Activated naive CD4-positive, alpha-beta T cell (primary cell): ENCODE measurements at regions not wholly inside any gene's neighbourhood (a gene's known extent, or its start where the extent isn't known, plus 50 kb on each side); places are given as distances from the start of the nearest gene placed in this dataset.
"Not testable (repeated sequence)": the region's sequence is repeated elsewhere in the genome, so short reads cannot be mapped to it uniquely, and the experiment has no call there.

Source experiments
- DNase-seq, 4 experiments: peaks; one replicate each; lab custom pipeline; 2025; lab: John Stamatoyannopoulos, UW

GRCh38 chr12:46945591-46945990 lies 119.8 kb upstream of the SLC38A4 start:
- DNase-seq, result no peak

DNA sequence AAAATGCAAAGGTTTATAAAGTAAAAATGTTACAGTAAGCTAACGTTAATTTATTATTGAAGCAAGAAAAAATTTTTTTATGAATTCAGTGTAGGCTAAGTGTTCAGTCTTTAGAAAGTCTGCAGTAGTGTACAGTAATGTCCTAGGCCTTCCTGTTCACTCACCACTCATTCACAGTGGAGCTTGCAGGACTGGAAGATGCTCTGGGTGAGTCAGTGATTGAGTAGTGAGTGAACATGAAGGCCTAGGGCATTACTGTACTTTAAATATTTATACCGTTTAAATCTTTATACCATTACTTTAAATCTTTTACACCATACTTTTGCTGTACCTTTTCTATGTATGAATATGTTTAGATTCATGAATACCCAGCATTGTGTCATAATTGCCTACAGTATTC lies 120.3 kb upstream of the SLC38A4 start:
- DNase-seq, result no peak

DNA sequence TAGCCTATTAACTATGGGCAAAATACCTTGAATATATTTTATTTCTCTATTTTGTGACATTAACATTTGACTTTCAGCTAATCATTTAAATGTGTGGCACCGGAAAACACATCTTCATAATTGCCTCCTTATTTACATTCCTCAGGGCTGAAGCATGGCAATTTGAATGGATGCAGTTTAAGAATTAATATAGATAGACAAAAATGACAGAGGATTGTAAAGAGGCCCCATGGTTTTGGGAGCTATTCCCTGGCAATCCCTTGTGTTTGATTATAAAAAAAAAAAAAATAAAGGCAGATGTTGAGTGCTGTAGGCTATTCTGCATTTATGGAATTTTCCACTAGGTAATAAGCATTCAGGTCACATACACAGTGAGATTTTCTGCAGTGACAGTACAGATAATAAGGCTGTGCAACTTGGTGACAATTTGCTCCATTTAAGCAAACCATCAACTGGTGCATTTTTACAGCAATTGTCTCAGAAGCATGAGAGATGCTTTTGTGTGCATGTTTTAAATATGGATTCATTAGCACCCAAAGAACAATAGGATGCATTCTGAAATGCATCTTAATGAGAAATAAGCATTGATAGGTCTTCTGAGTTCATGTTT lies 123.2 kb upstream of the SLC38A4 start:
- no peak for DNase-seq

- no peak for DNase-seq
Observed at GRCh38 chr12:46950094-46950493, 124.3 kb upstream of the SLC38A4 start.

DNA sequence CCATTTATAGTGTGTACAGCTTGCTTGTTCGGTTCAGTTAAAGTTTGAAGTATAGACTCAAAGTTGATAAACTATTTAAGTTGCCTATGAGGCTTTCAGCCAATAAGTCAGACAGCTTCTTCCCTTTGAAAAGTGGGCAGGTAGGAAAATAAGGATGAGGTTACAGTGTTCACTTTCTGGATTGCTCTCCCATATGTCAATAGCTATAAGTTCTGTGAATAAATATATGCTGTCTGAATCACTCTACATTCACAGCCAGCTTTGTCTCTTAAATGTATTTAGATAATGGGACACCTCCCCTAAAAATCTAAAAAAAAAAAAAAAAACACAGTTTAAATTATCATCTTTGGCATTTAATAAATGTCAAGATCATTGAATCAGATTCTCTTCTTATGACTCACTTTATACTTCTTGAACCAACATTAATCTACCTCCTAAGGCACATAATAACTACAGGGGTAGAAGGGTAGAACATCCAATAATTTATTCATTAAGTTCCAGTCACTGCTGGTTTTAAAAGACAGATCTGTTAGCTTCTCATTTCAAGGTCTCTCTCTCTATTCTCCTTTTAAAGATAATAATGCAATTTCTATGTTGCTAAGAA lies 126.4 kb upstream of the PCED1B start:
- DNase-seq, result no peak

DNA sequence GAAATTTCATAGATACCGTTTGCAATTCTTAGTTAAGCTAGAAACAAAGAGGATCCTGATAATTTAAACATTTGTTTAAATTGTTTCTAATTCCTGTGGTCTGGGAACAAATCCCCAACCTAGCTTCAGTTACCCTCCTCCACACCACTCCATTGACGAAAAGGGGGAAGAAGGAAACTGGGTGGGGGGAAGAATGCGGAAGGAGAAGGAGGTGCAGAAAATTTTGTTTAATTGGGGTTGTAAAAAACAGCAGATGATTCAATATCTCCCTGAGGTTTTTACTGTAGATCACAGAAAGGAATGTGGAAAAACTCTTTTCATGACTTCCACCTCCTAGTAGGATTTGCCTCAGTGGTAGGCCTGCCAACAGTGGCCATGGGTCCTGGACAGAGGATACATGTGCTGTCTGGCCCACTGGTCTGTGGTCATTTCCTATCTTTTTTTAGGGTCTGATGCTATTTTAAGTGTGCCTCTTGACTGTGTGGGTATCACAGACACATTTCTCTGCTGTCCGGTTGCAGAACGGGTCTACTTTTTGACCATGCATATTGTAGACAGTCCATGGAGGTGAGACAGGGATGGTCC lies 122.9 kb upstream of the PCED1B start:
- DNase-seq, result no peak

DNA sequence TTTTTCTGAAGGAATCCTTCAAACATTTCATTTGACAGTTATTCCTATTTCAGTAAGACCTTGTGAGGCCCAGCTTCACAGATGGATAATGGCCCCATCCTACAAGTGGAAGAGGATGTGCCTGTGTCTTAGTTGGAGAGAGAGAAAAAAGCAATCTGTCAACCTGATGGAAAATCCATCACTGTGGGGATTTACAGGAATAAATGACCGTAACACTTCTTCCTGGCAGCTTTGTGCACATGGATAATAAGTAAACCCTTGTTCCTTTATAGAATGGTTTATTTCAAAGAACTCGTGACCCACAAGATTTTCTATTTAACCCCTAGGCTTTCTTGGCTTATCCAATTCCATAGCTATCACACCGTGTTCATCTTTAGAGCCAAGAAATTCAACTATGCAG lies 121.4 kb upstream of the PCED1B start:
- no peak for DNase-seq

- no peak for DNase-seq
Observed at GRCh38 chr12:46958599-46959290, 120.7 kb upstream of the PCED1B start.

- no peak for DNase-seq
Observed at GRCh38 chr12:46959502-46959901, 119.9 kb upstream of the PCED1B start.

DNA sequence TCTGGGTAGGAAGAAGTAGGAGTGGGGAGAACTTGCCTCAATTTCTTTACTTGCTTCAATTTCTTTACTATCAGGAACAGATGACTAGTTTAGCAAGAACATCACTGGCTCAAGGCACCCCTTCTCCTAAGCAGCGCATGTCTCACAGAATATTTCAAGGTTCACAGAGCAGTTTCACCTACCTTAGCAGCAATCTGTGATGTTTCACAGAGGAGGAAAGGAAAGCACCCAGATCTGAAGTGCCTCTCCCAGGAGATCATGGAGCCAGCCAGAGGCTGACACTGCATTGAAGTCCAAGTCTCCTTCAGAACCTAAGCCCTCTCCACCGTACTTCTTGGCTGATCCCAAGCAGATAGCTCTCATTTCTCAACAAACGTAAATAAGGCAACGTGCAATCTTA lies 118.7 kb upstream of the PCED1B start:
- no peak for DNase-seq

GRCh38 chr12:46963191-46963590 lies 116.2 kb upstream of the PCED1B start:
- DNase-seq, result no peak

DNA sequence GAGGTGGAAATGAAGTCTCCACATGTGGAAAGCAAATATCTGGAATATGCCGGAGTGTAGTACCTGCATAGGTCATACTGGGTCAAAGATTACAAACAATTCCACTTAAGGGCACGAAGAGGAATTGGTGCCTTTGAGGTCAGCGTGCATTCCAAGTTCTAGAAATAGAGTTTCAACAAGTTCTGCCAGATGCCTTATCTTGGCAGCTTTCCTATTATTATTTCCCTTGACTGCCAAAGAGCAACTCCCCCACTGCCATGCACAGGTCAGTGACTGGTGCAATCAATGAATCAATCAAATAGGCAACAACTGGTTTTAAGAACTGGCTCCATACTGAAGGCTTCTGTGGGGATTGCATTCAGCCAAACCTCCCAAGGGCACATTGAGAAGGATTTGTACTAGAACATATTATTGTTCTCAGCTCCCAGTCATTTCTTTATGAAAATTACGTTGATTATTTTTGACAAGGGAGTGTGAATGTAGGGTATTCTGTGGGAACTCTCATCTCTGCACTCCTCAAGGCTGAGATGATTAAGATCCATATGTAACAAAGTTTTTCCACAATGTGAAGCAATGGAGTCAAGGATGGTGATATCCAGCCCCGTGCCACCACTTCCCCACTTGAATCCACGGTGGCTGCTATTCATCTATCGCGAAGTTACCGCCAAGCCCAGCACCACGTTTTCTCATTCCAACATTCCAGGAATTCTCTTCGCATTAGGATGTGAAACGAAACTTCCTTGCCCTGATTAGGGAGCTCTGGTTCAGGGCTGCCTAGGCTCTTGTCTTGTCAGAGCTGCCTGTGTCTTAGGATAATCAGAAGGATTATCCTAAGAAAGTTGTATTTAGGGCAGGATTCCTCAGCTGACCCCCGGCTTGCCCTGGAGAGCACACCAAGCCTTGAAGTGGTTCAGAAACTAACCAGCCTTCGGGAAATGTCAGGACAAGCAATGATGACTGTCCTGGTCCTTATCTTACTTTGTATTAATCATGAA lies 115.1 kb upstream of the PCED1B start:
- no peak for DNase-seq

DNA sequence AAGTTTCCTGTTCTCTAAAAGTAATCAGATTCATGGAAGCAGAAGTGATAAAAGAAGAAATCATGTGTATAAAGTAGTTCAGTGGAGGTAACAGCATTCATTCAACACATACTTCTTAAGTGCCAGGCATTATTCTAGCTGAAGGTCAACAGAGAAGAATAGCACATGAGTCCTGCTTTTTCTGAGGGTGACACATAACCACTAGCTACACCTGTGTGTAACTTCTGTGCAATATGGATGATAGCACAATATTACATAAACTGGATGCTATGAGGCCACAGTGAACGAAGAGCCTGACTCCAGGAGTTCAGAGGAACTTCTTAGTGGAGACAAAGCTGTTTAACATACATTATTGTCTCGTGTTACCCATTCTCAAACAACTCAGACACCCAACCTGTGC lies 114.3 kb upstream of the PCED1B start:
- no peak for DNase-seq

- DNase-seq, result no peak
Observed at GRCh38 chr12:46965880-46966279, 113.5 kb upstream of the PCED1B start.

DNA sequence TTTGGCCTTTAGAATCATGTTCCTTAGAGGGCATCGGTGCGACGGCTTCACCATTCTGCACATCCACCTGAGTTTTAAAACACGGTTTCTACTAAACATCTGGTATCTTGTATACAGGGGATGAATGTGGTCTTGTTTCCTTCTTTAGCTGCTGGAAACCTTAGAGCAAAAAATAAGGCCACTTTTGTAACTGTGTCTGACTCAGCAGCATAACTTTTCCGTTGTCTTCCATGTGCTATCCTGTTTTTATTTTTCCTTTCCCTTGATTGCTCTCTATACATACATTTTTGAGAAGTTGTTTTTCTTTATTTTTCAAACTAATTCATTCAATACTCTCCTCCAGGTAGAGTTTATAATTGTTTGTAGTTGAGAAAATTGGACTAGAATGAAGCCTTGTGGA lies 108.8 kb upstream of the PCED1B start:
- no peak for DNase-seq

DNA sequence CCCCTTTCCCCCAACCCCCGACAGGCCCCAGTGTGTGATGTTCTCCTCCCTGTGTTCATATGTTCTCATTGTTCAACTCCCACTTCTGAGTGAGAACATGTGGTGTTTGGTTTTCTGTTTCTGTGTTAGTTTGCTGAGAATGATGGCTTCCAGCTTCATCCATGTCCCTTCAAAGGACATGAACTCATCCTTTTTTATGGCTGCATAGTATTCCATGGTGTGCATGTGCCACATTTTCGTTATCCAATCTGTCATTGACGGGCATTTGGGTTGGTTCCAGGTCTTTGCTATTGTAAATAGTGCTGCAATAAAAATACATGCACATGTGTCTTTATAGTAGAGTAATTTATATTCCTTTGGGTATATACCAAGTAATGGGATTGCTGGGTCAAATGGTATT lies 105.5 kb upstream of the PCED1B start:
- not testable (repeated sequence) for DNase-seq

- DNase-seq, result no peak
Observed at GRCh38 chr12:46977871-46978375, 101.5 kb upstream of the PCED1B start.

DNA sequence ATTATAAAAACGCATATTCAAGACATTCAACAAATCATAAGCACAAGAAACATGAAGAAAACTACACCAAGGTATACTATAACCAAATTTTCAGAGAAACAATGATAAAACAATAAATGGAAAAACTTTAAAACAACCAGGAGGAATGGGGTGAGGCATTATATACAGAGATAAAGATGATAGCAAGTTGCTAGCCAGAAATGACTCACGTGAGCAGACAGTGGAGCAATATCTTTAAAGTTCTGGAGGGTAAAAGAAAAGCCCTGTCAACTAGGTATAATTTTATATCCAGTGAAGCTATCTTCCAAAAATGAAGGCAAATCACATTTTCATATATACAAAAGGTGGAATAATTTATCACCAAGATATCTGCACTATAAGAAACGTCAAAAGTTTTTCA lies 97.8 kb upstream of the PCED1B start:
- no peak for DNase-seq

GRCh38 chr12:46982629-46983392 lies 96.6 kb upstream of the PCED1B start:
- no peak for DNase-seq

DNA sequence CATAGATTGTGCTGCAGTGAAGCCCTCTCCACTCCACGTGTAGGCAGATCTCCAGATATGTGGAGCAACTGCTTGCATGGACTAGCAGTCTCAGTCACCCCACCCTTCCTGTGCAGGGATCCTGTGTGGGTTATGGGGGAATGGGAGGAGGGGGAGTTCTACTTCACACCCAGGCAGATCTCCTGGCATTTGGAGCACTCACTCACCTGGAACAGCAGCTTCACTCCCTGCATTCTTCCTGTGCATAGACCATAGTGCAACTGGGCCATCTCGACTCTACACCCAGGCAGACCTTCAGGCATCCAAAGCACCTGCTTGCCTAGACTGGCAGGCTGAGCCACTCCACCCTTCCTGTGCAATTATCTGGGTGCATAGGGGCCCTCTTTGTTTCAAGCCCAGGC lies 96.0 kb upstream of the PCED1B start:
- DNase-seq, result no peak
